Loucy (cell line): ENCODE measurements at regions not wholly inside any gene's neighbourhood (a gene's known extent, or its start where the extent isn't known, plus 50 kb on each side); places are given as distances from the start of the nearest gene placed in this dataset.

Experiments
- H2AFZ ChIP-seq: fragments of 200-600 bp; sonication (generic); 2 replicates; pipeline ENCODE4 v1.6.0; 2016; ENCODE audit warnings: antibody characterized with exemption, mild to moderate bottlenecking, low read length, moderate library complexity
- H3F3A ChIP-seq: fragments of 200-600 bp; 2 replicates; pipeline ENCODE4 v1.6.0; 2016; ENCODE audit warnings: antibody characterized with exemption, low read depth, mild to moderate bottlenecking
- H3K27me3 ChIP-seq: fragments of 200-600 bp; sonication (generic); 2 replicates; pipeline ENCODE4 v1.6.1; 2014; ENCODE audit warnings: low read length, mild to moderate bottlenecking; ENCODE audit not compliant: insufficient read depth, poor library complexity, severe bottlenecking
- H3K36me3 ChIP-seq: fragments of 200-600 bp; sonication (generic); 2 replicates; pipeline ENCODE4 v1.6.1; 2016; ENCODE audit warnings: low read length; ENCODE audit not compliant: insufficient read depth
- H3K4me1 ChIP-seq: fragments of 200-600 bp; sonication (generic); 2 replicates; pipeline ENCODE4 v1.5.1; 2014; ENCODE audit warnings: low read length, mild to moderate bottlenecking; ENCODE audit not compliant: insufficient read depth, poor library complexity, severe bottlenecking
- H3K4me2 ChIP-seq: fragments of 200-600 bp; sonication (generic); 2 replicates; pipeline ENCODE4 v1.6.0; 2014; ENCODE audit warnings: antibody characterized with exemption, low read length, low read depth, mild to moderate bottlenecking; ENCODE audit not compliant: poor library complexity, severe bottlenecking
- H3K4me3 ChIP-seq: fragments of 200-600 bp; sonication (generic); 2 replicates; pipeline ENCODE4 v1.5.1; 2014; ENCODE audit warnings: low read length, mild to moderate bottlenecking, mixed read lengths; ENCODE audit not compliant: poor library complexity, severe bottlenecking
- H3K79me2 ChIP-seq: fragments of 200-600 bp; sonication (generic); 2 replicates; pipeline ENCODE4 v1.6.1; 2014; ENCODE audit warnings: low read length; ENCODE audit not compliant: insufficient read depth
- H3K9ac ChIP-seq: fragments of 200-600 bp; sonication (generic); 2 replicates; pipeline ENCODE4 v1.6.0; 2014; ENCODE audit warnings: mild to moderate bottlenecking, low read depth, low read length, moderate library complexity; ENCODE audit not compliant: poor library complexity, severe bottlenecking
- H3K9me2 ChIP-seq: fragments of 200-600 bp; sonication (generic); replicated peaks from 2 replicates; pipeline ENCODE4 v1.6.1; 2016; ENCODE audit warnings: low read depth, low read length, mixed read lengths
- H3K9me3 ChIP-seq: fragments of 200-600 bp; sonication (generic); 2 replicates; pipeline ENCODE4 v1.6.1; 2014; ENCODE audit warnings: mild to moderate bottlenecking, antibody characterized with exemption, low read length, low read depth; ENCODE audit not compliant: insufficient read depth
- H4K20me1 ChIP-seq: fragments of 200-600 bp; sonication (generic); 2 replicates; pipeline ENCODE4 v1.6.0; 2014; ENCODE audit warnings: antibody characterized with exemption, low read length, mild to moderate bottlenecking; ENCODE audit not compliant: insufficient read depth, poor library complexity, severe bottlenecking
- EZH2phosphoT487 ChIP-seq: fragments of 200-600 bp; IDR thresholded peaks from 2 replicates; pipeline ENCODE4 v1.6.1; 2018; ENCODE audit warnings: antibody characterized with exemption, mild to moderate bottlenecking, moderate library complexity, borderline replicate concordance
- TF ChIP-seq, protein P1 (sequence below): fragments of 200-600 bp; sonication (generic); conservative IDR thresholded peaks from 2 replicates; pipeline ENCODE4 v1.5.1; 2014; ENCODE audit warnings: mild to moderate bottlenecking, antibody characterized with exemption, low read length

- Histone ChIP-seq H3K9me3 (no peaks in the 10 kb centered on the region), H3K4me3 (no peak overlapping the region), H3F3A (no peaks in the 10 kb centered on the region), H2AFZ (no peak overlapping the region), H3K9me2 (no peaks in the 10 kb centered on the region), H3K4me2 (no peak overlapping the region), H3K79me2 (no peaks in the 10 kb centered on the region), H3K36me3 (no peaks in the 10 kb centered on the region), H4K20me1 (no peaks in the 10 kb centered on the region), H3K4me1 (no peaks in the 10 kb centered on the region), H3K27me3 (no peaks in the 10 kb centered on the region), H3K9ac (no peak overlapping the region)
- TF ChIP-seq, protein P1, sequence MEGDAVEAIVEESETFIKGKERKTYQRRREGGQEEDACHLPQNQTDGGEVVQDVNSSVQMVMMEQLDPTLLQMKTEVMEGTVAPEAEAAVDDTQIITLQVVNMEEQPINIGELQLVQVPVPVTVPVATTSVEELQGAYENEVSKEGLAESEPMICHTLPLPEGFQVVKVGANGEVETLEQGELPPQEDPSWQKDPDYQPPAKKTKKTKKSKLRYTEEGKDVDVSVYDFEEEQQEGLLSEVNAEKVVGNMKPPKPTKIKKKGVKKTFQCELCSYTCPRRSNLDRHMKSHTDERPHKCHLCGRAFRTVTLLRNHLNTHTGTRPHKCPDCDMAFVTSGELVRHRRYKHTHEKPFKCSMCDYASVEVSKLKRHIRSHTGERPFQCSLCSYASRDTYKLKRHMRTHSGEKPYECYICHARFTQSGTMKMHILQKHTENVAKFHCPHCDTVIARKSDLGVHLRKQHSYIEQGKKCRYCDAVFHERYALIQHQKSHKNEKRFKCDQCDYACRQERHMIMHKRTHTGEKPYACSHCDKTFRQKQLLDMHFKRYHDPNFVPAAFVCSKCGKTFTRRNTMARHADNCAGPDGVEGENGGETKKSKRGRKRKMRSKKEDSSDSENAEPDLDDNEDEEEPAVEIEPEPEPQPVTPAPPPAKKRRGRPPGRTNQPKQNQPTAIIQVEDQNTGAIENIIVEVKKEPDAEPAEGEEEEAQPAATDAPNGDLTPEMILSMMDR: no peak
- TF ChIP-seq EZH2phosphoT487: no peak
Observed at GRCh38 chr14:83312511-83312910, 1778.9 kb upstream of the SEL1L start.

- H3K9me3 ChIP-seq: no peaks in the 10 kb centered on the region
- no peaks in the 10 kb centered on the region for H3F3A ChIP-seq
- H3K79me2 ChIP-seq: no peaks in the 10 kb centered on the region
- no peak overlapping the region for H3K9ac ChIP-seq
- H3K27me3 ChIP-seq: no peaks in the 10 kb centered on the region
- no peaks in the 10 kb centered on the region for H3K4me1 ChIP-seq
- no peak overlapping the region for H3K4me3 ChIP-seq
- no peak overlapping the region for H3K4me2 ChIP-seq
- no peak overlapping the region for H2AFZ ChIP-seq
- H4K20me1 ChIP-seq: no peaks in the 10 kb centered on the region
- TF ChIP-seq, protein P1: no peak
- no peak for TF ChIP-seq EZH2phosphoT487
- no peaks in the 10 kb centered on the region for H3K36me3 ChIP-seq
- no peaks in the 10 kb centered on the region for H3K9me2 ChIP-seq
Observed at GRCh38 chr14:83314764-83315163, 1781.1 kb upstream of the SEL1L start.

- H2AFZ ChIP-seq: no peak overlapping the region
- H3K9me2 ChIP-seq: no peaks in the 10 kb centered on the region
- H3K9ac ChIP-seq: no peak overlapping the region
- no peaks in the 10 kb centered on the region for H3K36me3 ChIP-seq
- H3K4me2 ChIP-seq: no peak overlapping the region
- no peaks in the 10 kb centered on the region for H3F3A ChIP-seq
- no peaks in the 10 kb centered on the region for H3K4me1 ChIP-seq
- H3K27me3 ChIP-seq: no peaks in the 10 kb centered on the region
- no peaks in the 10 kb centered on the region for H3K79me2 ChIP-seq
- H4K20me1 ChIP-seq: no peaks in the 10 kb centered on the region
- H3K4me3 ChIP-seq: no peak overlapping the region
- H3K9me3 ChIP-seq: no peaks in the 10 kb centered on the region
- no peak for TF ChIP-seq EZH2phosphoT487
- TF ChIP-seq, protein P1: no peak
Observed at GRCh38 chr14:83316356-83316755, 1782.7 kb upstream of the SEL1L start.
